ENCODE measurements at regions not wholly inside any gene's neighbourhood (a gene's known extent, or its start where the extent isn't known, plus 50 kb on each side); places are given as distances from the start of the nearest gene placed in this dataset.

DNA sequence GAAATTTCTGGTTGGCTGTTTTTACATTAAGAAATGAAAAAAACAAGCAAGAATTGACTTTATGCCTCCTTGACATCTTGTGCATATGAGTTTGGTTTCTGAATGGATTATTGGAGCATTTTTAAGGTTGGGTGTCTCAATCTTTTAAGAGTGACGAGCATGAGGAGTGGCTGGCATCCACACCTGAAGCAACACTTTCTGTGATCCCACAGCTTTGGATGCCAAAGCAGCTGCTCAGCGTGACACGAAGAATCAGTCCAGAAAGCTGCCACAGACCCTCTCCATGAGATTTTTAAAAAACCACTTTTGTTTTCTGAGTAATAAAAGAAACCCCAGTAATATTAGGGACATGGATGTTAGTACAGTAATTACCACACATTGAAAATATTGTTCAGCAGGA is 154.5 kb downstream of the KLF13 start:
- TF ChIP-seq POLR2AphosphoS5 (IDR thresholded peaks at IDR 0.05; ENCODE audit: borderline replicate concordance, low read depth, low read length) (no peak), FOXP2 (optimal IDR thresholded peaks at IDR 0.05; ENCODE audit: control extremely low read depth, extremely low read length, insufficient read depth) (no peak)
